ENCODE measurements at regions not wholly inside any gene's neighbourhood (a gene's known extent, or its start where the extent isn't known, plus 50 kb on each side); places are given as distances from the start of the nearest gene placed in this dataset.

DNA sequence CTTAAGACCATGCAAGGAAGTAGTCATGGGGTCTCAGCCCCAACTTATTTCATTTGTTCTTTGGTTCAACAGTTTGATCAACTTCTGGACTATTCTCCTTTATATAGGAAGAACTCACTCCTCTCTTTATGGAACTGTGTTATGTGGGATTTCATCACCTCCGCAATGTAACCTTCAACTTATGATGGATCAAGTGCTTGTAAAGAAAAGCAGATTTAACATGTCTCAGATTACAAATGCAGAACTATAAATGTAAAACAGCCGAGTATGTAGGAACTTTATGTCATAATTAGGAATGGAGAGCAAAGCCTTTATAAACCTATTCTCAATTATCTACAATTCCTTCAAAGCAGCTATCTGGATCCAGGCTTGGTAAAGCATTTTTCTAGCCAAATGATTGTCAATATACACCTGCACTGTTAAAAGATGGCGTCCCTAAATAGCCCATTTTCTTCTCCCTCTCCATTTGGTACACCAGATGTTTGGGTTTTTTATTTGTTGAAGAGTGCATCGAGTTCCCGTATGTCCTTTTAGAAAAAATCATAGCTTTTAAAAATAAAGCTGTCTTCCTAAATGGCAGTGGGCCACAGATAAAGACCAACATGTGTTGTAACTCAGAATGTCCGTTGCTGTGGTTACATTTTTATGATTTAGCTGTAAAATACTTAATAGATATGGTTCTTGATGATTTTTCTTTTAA lies 985.1 kb upstream of the SLC35B3 start:
- no peak for ATAC-seq (replicated peaks)
- no peak overlapping the region for H3K27ac Mint-ChIP-seq

DNA sequence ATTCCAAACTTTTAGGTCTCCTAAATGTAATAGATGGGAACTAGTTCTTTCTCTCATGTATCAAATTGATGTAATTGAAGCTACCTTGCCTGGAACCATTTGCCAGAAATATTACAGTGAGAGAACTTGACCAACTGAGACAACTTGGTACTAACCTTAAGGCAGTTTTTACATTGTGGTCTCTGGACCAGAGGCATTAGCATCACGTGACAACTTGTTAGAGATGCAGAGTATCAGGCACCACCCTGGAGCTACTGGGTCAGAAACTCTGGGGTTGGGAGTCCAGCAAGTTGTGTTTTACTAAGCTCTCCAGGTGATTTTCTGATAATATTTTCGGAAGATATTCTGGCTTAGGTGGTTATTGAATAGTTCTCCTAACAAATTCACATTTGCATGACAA lies 982.1 kb upstream of the SLC35B3 start:
- Mint-ChIP-seq H3K36me3 (ENCODE audit: insufficient read depth) (no peaks in the 10 kb centered on the region), H3K4me3 (no peak overlapping the region), H3K27ac (no peak overlapping the region), H3K4me1 (ENCODE audit: low read depth in 2 of 2) (no peaks in the 10 kb centered on the region), H3K9me3 (peaks cover 0 to 8% of the 10 kb centered on the region in 2 donors), H3K27me3 (no peaks in the 10 kb centered on the region)
- ATAC-seq (replicated peaks) = no peak
- no peak for DNase-seq

More for the DNA sequence above, 985.1 kb upstream of the SLC35B3 start:
- H3K27me3 Mint-ChIP-seq = no peaks in the 10 kb centered on the region
- H3K36me3 Mint-ChIP-seq (ENCODE audit: insufficient read depth) = no peaks in the 10 kb centered on the region
- H3K9me3 Mint-ChIP-seq = peaks cover 0 to 8% of the 10 kb centered on the region in 2 donors
- no peaks in the 10 kb centered on the region for H3K4me1 Mint-ChIP-seq (ENCODE audit: low read depth in 2 of 2)
- no peak for DNase-seq
- H3K4me3 Mint-ChIP-seq = no peak overlapping the region

DNA sequence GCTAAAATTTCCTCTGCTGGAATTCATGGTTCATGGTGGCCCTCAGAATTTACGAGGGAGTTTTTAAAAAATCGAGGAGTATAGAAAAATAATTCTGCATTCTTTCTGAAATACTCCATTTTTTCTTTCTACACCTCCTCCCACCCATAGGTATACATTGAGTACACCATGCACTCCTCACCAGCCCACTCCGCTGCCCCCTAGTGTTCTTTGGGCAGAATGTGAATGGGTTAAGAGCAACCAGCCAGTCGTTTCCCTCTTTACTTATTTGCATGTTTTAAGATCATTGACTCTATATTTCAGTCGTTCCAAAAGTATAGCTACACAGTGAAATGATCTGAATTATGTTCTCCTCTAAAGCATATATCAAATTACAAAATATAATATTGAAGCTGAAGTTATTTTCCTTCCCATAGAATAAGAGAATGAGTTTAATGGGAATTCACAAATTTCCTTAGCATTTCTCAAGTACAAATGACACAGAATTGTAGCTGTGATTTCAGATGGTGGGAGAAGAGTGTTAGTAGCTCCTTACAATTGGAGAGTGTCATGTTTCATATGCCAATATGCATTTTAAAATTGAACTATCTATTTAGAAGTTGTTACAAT lies 977.7 kb upstream of the SLC35B3 start:
- Mint-ChIP-seq H3K9me3 (peaks cover 3 to 5% of the 10 kb centered on the region in 2 donors), H3K4me3 (no peak overlapping the region), H3K36me3 (ENCODE audit: insufficient read depth) (no peaks in the 10 kb centered on the region), H3K27me3 (no peaks in the 10 kb centered on the region), H3K27ac (no peak overlapping the region), H3K4me1 (ENCODE audit: low read depth in 2 of 2) (no peaks in the 10 kb centered on the region)
- DNase-seq (no peak), ATAC-seq (replicated peaks) (no peak)

DNA sequence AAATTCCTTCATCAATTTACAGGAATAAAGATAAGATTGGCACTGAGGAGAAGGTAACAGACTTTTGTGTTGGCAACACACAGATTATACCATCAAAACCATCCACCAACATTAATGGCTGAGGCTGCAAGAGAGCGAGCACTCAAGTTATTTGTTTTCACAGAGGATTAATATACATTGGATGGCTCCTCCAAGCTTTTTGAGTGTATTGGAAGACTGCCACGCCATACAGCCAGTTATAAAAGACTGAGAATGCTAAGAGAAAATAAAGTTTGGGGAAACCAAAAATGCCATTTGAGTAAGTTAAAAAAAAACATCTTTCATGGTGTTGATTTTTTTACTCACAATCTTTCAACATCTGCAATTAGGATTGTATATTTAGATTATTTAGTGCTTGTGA lies 973.8 kb upstream of the SLC35B3 start:
- no peak for DNase-seq
- Mint-ChIP-seq H3K27ac (no peak overlapping the region), H3K9me3 (peaks cover 9 to 15% of the 10 kb centered on the region in 2 donors), H3K4me3 (no peak overlapping the region), H3K36me3 (ENCODE audit: insufficient read depth) (no peaks in the 10 kb centered on the region), H3K27me3 (no peaks in the 10 kb centered on the region), H3K4me1 (ENCODE audit: low read depth in 2 of 2) (no peaks in the 10 kb centered on the region)
- ATAC-seq (replicated peaks) = no peak

DNA sequence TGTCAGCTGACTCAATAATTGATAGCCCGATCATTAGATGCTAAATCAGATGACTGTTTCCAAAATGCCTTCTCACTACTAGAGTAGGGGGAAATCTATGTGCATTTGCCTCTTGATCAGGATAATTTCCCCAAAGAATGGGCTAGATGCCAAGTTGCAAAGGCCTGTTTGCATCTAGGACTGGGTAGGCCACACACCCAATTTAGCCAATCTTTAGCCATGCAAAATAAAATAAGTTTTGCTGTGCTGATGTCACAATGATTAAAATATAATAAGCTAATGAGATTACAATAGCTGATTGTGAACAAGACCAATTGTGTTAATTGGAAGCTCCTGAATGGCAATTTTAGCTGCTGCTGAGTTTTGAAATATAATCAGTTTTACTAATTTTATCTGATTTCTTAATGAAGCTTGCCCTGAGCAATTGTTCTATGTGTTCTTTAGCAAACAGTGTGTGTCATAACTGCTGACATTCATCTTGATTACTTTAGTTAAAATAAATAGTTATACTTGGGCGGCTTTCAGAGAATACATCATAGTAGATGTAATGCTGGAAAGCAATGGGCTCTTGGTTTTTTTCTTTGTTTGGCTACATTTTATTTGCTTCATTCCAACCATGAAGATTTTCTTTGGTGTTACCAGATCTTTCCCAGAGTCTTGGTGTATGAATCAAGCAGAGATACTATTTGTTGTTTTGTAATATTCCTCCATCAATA lies 973.2 kb upstream of the SLC35B3 start:
- Mint-ChIP-seq H3K4me1 (ENCODE audit: low read depth in 2 of 2) (no peaks in the 10 kb centered on the region), H3K36me3 (ENCODE audit: insufficient read depth) (no peaks in the 10 kb centered on the region), H3K4me3 (no peak overlapping the region), H3K9me3 (peaks cover 9 to 15% of the 10 kb centered on the region in 2 donors), H3K27ac (no peak overlapping the region), H3K27me3 (no peaks in the 10 kb centered on the region)
- DNase-seq = no peak
- ATAC-seq (replicated peaks) = no peak

DNA sequence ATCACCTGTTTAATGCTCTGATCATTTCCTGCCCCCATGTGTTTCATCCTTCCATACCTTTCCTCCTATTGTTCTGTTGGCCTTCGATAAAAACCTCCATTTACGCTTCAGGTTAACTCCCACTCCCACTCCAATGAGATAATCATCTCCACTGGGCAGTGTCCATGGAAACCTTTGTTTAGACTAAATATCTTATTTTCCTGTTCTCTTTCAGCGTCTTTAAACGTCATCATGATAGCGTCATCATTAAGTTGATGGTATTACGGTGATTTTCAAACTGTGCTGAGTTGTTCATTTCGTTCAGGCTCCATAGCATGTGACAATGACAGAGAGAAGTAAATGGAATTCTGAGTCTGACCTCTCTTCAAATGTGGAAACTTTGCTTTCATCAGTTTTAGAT lies 970.5 kb upstream of the SLC35B3 start:
- no peak for ATAC-seq (replicated peaks)
- Mint-ChIP-seq H3K4me3 (no peak overlapping the region), H3K4me1 (ENCODE audit: low read depth in 2 of 2) (no peaks in the 10 kb centered on the region), H3K9me3 (peaks cover 11 to 15% of the 10 kb centered on the region in 2 donors), H3K36me3 (ENCODE audit: insufficient read depth) (no peaks in the 10 kb centered on the region), H3K27me3 (no peaks in the 10 kb centered on the region), H3K27ac (no peak overlapping the region)
- DNase-seq = no peak

DNA sequence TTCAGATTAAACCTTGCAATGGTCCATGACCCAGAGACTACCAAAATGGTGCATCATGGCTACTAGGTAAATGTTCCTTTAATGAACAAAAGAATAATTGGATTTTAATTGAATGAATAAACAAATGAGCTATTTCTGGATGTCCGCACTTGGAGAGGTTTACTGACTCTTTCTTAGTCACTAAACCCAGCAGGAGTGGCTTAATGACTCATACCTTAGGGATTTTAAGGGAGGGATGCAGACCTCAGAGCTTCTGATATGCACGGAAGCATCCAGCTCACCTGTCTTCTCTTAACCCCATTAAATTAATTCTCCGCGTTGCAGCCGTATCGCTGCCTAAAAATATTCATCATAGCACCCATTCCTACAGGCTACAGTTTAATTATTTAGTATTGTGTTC lies 970.0 kb upstream of the SLC35B3 start:
- no peaks in the 10 kb centered on the region for H3K36me3 Mint-ChIP-seq (ENCODE audit: insufficient read depth)
- ATAC-seq (replicated peaks) = no peak
- no peak for DNase-seq
- no peak overlapping the region for H3K27ac Mint-ChIP-seq
- H3K9me3 Mint-ChIP-seq = peaks cover 13 to 20% of the 10 kb centered on the region in 2 donors
- H3K27me3 Mint-ChIP-seq = no peaks in the 10 kb centered on the region
- no peak overlapping the region for H3K4me3 Mint-ChIP-seq
- no peaks in the 10 kb centered on the region for H3K4me1 Mint-ChIP-seq (ENCODE audit: low read depth in 2 of 2)

DNA sequence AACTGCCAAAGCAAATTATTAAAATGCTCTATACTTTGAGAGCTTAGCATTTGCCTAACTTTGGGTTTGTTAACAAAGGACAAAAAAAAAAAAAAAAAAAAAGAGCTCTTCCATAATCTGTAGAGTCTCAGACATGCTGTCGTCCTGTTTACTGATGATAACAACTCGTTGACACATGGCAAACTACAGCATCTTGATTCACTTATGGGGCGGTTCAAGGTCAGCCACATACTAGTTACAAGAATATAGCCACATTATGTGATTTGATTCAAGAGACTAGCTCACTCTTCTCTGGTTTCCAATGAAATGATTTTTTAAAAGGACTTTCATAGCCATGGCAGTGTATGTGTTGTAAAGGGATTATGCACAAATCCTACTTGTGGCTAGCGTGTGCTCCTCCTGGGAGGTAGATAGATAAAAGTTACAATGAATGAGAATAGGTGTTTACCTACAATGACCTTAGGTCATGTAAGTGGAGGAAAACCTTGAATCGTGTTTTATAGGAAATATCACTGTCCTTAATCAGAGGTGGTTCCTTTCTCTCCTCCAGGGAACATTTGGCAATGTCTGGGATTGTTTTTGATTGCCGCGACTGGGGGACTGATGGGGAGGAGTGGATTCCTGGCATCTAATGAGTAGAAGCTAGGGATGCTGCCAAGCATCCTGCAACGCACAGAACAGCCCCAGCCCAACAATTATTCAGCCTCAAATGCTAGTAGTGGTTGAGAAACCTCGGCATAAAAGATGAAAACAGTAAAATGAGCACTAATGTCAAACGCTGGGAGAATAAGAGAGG lies 969.2 kb upstream of the SLC35B3 start:
- ATAC-seq (replicated peaks) (no peak), DNase-seq (no peak)
- H3K4me3 Mint-ChIP-seq = no peak overlapping the region
- no peak overlapping the region for H3K27ac Mint-ChIP-seq
- peaks cover 12 to 22% of the 10 kb centered on the region in 2 donors for H3K9me3 Mint-ChIP-seq
- no peaks in the 10 kb centered on the region for H3K4me1 Mint-ChIP-seq (ENCODE audit: low read depth in 2 of 2)
- no peaks in the 10 kb centered on the region for H3K36me3 Mint-ChIP-seq (ENCODE audit: insufficient read depth)
- no peaks in the 10 kb centered on the region for H3K27me3 Mint-ChIP-seq

DNA sequence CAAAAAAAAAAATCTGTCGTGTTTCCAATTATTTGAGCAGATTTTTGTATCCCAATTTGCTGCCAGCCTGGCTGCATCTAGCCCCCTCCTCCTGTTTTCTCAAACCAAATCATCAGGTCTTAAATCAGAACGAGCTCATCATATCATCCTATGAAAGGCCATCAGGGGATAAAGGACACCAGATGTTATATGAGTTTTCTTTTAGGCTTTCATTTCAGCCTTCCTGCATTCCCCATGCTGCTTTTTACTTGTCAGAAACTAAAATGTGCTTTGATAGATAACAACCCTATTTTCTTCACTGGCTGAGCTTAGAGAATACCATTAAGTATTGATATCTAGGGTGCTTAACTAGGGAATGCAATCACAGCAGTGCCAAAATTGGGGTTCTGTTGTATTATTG lies 968.4 kb upstream of the SLC35B3 start:
- no peak overlapping the region for H3K4me3 Mint-ChIP-seq
- H3K4me1 Mint-ChIP-seq (ENCODE audit: low read depth in 2 of 2) = no peaks in the 10 kb centered on the region
- no peak for ATAC-seq (replicated peaks)
- H3K9me3 Mint-ChIP-seq = peaks cover 11 to 22% of the 10 kb centered on the region in 2 donors
- H3K27me3 Mint-ChIP-seq = no peaks in the 10 kb centered on the region
- H3K27ac Mint-ChIP-seq = no peak overlapping the region
- H3K36me3 Mint-ChIP-seq (ENCODE audit: insufficient read depth) = no peaks in the 10 kb centered on the region
- no peak for DNase-seq

DNA sequence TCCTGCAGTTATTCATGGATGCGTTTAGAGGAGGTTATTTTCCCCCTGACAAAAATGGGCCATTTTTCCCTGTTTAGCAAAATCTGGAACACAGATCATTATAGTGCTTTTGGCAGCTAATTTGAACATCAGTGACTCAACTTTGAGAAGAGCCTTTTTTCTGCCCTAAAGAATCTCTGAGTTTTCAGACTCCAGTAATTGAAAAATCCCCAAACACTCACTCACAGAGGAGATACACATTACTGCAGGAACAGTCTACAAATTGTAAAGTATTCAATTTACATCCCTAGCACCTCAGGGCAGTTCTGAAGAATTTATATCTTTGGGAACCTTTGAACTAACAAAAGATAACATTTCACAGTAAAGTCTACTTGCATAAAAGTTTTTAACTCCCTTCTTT lies 966.6 kb upstream of the SLC35B3 start:
- no peaks in the 10 kb centered on the region for H3K4me1 Mint-ChIP-seq (ENCODE audit: low read depth in 2 of 2)
- peaks cover 12 to 23% of the 10 kb centered on the region in 2 donors for H3K9me3 Mint-ChIP-seq
- no peak overlapping the region for H3K4me3 Mint-ChIP-seq
- no peaks in the 10 kb centered on the region for H3K27me3 Mint-ChIP-seq
- no peak for DNase-seq
- ATAC-seq (replicated peaks) = no peak
- no peaks in the 10 kb centered on the region for H3K36me3 Mint-ChIP-seq (ENCODE audit: insufficient read depth)
- no peak overlapping the region for H3K27ac Mint-ChIP-seq

DNA sequence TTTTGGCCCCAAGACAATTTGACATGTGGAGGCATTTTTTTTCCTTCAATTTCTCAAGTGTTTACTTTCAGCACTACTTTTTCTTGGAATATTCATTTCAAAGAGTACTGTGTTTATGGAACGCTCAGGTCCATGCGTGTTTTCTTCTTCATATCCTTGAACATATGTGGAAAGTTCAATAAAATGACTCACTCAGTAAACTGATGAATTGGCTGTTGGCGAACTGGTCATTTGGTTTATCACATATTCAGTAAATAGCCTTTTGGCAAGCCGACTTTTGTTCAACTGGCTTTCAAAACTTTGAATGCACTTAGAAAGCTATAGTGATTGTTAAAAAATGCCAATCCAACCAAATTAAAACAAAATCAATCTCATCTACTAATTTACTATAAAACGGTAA lies 964.6 kb upstream of the SLC35B3 start:
- Mint-ChIP-seq H3K27me3 (no peaks in the 10 kb centered on the region), H3K36me3 (ENCODE audit: insufficient read depth) (no peaks in the 10 kb centered on the region), H3K9me3 (peaks cover 10 to 22% of the 10 kb centered on the region in 2 donors), H3K4me3 (no peak overlapping the region), H3K27ac (no peak overlapping the region), H3K4me1 (ENCODE audit: low read depth in 2 of 2) (no peaks in the 10 kb centered on the region)
- no peak for ATAC-seq (replicated peaks)
- DNase-seq = no peak

DNA sequence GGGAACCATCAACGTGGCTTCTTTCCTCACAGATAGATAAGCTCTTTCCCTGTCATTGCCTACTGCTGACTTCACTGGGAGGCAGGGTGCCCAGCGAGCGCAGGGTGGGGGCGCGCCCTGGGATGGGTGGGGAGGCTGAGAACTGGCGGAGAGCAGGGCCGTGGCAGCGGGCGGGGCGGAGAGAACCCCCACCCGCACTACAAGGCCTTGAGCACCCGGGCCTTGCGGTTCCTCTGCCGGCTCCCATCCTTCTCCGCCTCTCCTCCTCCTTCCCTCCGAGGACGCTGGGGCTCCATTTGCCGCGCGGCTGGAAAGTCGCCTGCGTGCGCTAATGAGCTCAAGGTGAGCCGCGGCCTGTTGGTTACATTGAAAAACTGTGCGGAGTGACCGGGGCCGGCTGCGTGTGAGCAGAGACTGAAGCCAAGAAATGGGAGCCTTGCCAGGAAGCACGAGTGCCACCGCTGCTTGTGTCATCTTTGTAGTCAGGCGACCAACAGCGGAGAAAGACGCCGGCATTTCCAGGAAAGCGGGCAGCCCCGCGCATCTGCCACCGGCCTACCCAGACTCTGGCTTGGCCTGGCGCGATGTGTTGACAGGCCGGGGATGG lies 963.5 kb upstream of the SLC35B3 start:
- Mint-ChIP-seq H3K27ac (no peak overlapping the region), H3K36me3 (ENCODE audit: insufficient read depth) (no peaks in the 10 kb centered on the region), H3K4me1 (ENCODE audit: low read depth in 2 of 2) (no peaks in the 10 kb centered on the region), H3K27me3 (no peaks in the 10 kb centered on the region), H3K9me3 (peaks cover 9 to 23% of the 10 kb centered on the region in 2 donors), H3K4me3 (no peak overlapping the region)
- ATAC-seq (replicated peaks) (no peak), DNase-seq (no peak)

DNA sequence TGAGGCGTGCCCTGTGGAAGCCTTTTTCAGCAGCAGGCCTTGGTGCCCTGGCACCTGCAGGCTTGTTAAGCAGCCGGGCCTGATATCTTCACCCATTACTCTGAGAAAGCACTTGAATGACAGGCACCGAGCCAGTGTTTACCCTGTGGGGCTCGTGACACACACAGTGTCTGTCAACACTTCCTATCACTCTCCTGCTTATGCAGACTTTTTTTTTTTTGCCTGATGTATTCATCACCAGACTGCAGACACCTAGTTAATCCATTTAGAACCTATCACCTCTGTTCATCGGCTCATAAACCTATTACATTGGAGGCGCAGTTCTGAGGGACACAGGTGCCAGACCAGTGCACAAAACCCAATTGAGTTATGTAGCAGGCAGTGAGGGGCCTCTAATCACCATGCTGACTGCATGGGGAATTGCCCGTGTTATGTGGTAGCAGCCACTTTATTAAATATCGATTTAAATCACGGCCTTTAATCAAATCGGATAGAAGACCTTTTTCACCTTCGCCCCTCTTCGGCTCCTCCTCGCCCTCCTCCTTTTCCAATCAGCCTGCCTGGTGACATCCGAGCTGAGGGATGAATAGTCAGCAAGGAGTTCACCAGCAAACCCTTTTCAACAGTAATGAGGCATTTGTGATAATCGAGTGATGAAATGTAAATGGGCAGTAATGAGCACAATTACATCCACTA lies 962.9 kb upstream of the SLC35B3 start:
- H3K36me3 Mint-ChIP-seq (ENCODE audit: insufficient read depth) = no peaks in the 10 kb centered on the region
- no peak overlapping the region for H3K4me3 Mint-ChIP-seq
- no peaks in the 10 kb centered on the region for H3K4me1 Mint-ChIP-seq (ENCODE audit: low read depth in 2 of 2)
- DNase-seq (no peak), ATAC-seq (replicated peaks) (no peak)
- H3K9me3 Mint-ChIP-seq = peaks cover 9 to 23% of the 10 kb centered on the region in 2 donors
- no peak overlapping the region for H3K27ac Mint-ChIP-seq
- no peaks in the 10 kb centered on the region for H3K27me3 Mint-ChIP-seq

All from effector memory CD8-positive, alpha-beta T cell (primary cell).